HG02973 (cell line): ENCODE measurements at regions not wholly inside any gene's neighbourhood (a gene's known extent, or its start where the extent isn't known, plus 50 kb on each side); places are given as distances from the start of the nearest gene placed in this dataset.
"Not testable (repeated sequence)": the region's sequence is repeated elsewhere in the genome, so short reads cannot be mapped to it uniquely, and the experiment has no call there.

Experiments used
- ATAC-seq: cut with Tn5 transposase; IDR thresholded peaks from one replicate; pipeline ENCODE4 v1.9.1; 2021; ENCODE audit warnings: moderate library complexity; ENCODE audit not compliant: unreplicated experiment

DNA sequence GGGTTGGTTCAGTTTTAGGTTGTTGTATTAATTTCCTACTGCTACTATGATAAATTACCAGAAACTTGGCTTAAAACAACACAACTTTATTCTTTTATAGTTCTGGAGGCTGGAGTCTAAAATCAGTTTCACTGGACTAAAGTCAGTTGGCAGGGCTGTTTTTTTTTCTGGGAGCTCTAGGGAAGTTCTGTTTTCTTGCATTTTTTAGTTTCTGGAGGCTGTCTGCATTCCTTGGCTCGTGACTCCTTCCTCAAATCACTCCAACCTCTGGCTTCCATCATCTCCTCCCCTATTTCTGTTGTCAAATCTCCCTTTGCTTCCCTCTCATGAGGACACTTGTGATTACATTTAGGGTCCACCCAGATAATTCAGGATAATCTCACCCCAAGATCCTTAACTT lies 51.3 kb upstream of the SUB1 start:
- no peak for ATAC-seq

DNA sequence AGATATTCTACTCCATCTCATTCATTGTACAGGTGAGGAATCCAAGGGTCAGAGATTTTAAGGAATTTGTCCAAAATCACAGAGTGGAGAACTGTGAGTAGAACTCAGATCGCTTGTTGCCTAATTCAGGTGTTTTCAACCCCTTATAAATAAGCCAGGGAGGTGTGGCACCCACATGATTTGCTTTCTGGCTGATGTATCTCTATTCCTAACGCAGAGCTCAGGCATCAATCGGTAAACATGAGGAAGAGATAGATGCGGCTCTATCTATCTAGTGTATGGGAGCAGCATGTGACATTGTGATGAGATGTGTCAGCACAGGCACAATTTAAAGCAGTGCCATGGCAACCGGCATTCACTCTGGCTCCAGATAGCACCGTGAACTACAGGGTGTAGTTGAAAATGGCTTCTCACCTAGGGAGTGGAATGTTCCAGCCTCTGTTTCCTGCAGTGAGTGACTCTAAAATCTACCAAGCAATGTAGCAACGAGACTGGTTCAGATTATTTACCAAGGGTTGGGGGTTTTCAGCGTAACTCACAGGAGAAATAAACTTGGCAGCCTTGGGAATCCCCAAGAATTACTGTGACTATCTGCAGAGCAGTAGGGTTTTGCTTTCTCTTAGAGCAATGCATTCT lies 53.4 kb upstream of the SUB1 start:
- peak; percentile 62 for ATAC-seq

DNA sequence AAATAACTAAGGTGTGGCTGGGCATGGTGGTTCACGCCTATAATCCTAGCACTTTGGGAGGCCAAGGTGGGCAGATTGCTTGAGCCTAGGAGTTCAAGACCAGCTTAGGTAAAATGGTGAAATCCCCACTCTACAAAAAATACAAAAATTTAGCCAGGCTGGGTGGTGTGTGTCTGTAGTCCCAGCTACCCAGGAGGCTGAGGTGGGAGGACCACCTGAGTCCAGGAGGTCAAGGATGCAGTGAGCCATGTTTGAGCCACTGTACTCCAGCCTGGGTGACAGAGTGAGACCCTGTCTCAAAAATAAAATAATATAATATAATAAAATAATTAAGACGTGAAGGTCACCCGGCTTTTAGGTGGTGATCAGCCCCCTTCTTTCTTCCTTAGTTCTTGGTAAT lies 58.0 kb upstream of the SUB1 start:
- ATAC-seq = not testable (repeated sequence)

DNA sequence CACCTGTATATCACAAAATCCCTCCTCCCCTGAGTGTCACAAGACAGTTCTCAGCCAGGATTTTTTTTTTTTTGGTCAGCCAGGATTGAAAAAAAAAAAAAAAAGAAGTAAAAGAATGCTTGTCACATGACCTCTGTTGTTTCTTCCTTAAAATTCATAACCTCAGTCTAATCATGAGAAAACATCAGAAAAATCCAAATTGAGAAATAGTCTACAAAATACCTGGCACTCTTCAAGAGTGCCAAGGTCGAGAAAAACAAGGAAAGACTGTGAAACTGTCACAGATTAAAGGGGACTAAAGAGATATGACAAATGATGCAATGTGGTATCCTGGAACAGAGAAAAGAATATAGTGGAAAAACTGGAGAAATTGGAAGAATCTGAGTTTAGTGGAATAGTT lies 58.5 kb upstream of the SUB1 start:
- no peak for ATAC-seq

DNA sequence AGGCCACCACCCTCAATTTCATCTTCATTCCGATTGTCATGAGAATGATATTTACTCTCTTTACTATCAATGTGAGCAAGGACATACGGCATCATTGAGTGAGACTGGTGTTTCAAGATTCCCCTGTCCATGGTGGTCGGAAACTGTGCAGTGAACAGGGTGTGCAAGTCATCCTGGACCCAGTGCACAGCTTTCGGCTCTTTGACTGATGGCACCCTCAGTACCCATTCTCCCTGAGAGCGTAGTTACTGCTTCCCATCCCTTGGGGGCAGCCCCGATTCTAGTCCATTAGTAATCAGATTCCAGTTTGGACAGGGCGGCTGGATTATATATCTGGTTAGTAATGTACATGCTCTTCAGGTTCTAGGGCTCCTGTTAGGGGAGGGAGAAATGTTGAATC lies 61.7 kb upstream of the SUB1 start:
- ATAC-seq = no peak

DNA sequence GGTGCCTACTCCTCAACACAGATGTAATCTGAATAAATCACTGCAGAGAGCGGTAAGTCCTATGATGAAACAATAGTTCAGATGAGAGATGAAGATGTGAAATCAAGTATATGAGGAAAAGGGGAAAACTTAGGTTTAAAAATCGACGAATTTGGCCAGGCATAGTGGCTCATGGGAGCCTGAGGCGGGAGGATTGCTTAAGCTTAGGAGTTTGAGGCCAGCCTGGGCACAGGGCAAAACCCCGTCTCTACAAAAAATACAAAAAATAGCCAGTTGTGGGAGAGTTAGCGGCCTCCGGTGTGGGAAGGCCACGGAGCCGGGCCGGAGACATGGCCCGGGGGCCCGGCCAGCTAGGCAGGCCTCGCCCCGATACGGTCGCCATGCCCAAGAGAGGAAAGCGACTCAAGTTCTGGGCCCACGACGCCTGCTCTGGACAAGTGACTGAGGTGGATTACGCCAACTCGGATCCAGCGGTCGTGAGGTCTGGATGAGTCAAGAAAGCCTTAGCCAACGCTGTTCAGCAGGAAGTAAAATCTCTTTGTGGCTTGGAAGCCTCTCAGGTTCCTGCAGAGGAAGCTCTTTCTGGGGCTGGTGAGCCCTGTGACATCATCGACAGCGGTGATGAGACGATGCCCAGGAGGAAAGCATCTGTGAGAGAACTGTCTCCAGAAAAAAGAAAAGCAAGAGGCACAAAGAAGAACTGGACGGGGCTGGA lies 62.8 kb upstream of the SUB1 start:
- ATAC-seq = no peak

DNA sequence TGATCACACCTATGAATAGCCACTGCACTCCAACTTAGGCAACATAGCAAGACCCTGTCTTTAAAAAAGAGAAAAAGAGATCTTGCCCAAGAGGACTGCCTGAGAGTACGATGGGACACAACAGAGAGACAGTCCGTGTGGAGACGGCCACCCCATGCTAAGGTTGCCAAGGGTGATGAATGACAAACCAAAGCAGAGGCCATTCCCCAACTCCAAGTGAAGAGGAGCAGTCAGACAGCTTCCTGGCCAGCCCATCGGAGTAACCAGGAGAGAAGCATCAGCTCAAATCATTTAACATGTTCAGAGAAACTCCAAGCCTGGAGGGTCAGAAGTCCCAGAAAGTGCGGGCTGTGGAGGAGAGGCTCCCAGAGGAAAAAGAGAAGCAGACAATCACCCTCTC lies 63.9 kb upstream of the SUB1 start:
- no peak for ATAC-seq

DNA sequence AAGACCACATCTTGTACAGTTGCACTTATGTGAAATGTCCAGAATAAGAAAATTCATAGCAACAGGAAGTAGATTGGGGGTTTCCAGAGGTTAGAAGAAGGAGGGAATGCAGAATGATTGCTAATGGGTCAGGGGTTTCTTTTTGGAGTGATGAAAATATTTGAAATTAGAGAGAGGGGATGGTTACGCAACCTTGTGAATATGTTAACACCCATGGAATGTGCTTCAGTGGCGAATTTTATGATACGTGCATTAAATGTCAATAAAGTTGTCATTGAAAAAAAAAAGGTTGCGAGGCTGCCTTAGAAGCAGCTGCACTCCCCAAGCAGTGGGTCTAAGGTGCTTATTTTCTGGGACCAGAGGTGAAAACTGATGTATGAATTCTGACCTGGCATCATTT lies 64.4 kb upstream of the SUB1 start:
- no peak for ATAC-seq

DNA sequence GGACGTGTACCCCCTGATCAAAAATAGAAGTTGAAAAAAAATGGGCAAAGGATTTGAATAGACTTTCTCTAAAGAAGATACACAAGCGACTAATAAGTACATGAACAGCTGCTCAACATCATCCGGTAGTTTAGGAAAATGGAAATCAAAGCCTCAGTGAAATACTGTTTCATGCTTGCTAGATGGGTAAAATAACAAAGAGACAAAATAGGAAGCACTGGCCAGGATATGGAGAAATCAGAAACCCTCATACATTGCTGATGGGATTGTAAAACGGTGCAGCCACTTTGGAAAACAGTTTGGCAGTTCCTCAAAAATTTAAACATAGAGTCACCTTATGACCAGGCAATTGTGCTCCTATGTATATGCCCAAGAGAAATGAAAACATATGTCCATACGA lies 65.0 kb upstream of the SUB1 start:
- ATAC-seq = no peak

DNA sequence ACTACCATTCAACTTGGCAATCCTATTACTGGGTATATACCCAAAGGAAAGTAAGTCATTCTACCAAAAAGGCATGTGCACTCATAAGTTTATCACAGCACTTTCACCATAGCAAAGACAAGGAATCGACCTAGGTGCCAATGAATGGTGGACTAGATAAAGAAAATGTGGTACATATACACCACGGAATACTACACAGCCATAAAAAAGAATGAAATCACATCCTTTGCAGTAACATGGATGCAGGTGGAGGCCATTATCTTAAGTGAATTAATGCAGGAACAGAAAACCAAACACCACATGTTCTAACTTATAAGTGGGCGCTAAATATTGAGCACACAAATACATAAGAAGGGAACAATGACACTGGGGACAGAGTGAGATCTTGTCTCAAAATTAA lies 65.8 kb upstream of the SUB1 start:
- ATAC-seq = no peak

DNA sequence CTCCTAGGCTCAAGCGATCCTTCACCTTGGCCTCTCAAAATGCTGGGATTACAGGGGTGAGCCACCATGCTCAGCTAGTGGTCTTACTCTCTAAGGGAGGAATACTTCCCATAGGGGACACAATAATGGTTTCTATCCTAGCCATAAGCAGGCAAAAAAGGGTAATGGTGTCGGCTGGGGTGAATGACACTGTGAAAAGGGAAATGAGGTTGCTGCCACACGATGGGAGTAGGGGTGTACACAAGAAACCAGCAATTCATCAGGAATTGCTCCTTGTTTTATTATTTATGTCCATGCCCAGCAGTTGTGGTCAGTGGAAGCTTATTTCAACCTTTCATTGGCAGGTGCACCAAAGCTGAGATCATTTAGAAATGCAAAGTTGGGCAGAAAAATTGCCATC lies 70.3 kb upstream of the ZFR start:
- ATAC-seq = no peak

DNA sequence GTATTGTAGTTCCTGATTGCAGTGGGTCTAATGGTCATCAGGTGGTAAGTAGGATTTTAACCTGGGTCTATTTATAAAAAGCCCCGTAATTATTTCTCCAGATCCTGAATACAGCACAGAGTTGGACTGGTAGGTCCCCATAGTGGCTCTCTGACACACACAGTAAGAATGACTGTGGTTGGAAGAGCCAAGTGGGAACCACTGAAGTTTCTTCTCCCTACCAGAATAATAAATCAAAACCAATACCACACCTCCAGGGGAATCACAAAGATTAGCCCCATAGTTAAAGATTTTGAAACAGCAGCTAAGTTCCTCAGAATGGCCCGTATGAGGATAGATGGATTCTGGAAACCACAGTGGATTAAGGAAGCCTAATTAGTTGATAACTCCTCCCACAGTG lies 68.4 kb upstream of the ZFR start:
- ATAC-seq = no peak

DNA sequence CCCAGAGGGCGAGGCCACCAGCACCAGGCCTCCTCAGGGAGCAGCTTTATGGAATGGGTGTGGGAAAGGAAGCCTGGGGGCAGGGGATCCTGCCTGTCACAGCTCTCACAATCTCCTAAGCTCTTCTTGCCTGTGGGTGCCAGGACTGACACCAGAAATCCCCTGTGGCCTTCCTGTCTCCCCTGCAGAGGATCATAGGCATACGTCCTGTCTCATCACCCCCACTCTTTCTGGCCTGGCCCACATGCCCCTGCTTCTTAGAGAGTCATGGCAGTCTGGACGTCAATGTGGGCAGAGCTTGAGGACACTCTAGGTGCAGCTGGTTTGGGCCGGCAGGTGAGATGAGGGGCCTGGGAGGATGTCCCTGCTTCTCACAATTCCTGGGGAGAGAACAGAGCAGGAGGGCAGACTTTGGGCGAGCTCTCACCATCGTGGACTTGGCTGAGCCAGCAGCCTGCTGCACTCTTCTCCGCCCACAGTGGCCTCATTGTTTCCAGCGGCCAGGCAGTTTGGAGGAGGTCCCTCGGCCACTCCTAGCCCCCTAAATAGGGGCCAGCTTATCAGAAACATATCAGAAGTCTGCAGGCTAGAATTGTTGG lies 67.3 kb upstream of the ZFR start:
- ATAC-seq = no peak

DNA sequence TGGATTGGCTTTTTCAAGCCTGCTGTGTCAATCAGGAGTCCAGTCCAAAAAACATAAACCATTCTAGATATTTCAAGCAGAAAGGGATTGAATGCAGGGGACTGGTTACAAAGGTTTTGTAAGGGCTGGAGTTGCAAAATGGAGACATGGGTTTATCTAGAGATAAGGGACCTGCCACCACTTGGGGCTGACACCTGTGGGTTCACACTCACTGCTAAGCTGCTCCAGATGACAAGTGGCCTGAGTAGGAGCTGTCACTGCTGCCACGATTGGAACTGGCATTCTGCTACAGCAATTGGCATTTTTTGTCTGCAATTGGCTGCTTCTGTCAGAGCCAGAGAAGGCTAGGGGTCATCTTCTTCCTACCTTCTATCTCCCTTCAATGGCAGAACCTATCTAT lies 66.3 kb upstream of the ZFR start:
- ATAC-seq = no peak

DNA sequence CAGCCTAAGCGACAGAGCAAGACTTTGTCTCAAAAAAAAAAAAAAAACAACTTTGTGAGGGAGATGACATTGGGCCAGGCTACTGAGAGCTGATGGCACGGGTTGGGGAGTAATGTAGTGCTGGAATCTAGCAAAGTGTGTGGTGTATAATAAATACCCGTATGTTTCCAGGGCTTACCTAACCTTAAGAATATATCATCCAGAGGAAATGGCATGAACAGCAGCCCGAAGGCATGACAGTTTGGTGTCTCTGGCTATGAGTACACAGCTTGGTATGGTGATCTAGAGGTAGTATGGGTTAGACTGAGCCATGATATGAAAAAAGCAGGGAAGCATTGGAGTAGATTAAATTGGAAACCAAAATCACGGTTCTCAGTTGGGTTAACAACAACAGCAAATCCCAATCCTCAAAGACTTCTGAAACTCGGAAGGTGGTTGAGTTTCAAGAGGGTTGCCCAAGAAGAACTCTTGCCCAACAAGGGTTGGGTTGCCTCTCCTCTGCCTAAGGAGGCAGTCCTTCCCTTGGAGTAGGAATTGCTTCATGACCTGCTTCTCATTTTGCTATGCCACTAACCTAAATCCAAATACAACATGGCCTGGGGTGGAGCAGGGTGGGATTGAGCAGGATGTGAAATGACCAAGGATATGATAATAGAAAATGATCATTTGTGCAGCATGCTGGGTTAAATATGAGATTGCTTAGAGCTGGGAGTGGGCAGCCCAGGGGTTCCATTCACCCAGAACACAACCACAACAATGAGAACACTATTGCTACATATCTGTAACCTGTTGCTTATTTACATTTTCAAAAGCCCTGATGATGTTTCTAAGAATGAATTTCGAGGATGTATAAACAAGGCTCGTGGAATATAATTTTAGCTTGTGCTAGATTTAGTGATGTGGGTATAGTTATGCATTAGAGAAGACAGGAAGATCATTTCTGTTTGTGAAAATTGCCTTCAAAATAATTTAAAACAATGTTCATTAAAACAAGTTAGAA lies 64.6 kb upstream of the ZFR start:
- ATAC-seq = no peak

DNA sequence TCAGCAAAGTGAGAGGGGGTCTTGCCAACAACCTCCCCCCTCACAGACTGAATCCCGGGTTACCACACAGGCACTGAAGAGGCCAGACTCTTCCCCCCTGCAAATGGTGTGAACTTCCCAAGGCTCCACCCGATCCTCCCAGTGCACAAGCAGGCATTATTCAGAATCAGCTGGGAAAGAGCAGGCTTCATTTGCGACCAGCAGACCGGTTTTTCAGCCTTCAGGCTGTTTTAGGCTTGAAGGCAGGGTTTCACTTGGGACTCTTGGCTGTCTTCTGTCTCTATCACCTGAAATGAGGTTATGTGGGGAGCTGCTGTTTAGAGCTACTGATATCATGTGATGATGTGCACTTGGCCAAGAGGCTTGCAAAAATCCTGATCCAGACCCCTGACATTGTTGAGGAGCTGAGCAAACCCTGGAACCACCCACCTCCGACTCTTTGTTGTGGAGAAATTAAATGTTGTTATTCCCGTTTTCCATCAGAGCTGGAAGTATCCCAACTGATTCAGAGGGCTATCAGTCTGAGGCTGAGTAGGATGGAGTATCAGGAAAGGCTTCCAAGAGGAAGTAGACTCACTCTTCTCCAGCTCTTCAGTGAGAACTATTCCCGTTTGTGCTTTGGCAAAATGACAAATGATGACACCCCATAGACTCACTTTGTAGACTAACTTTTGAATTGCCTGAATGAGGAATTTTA lies 63.3 kb upstream of the ZFR start:
- no peak for ATAC-seq

DNA sequence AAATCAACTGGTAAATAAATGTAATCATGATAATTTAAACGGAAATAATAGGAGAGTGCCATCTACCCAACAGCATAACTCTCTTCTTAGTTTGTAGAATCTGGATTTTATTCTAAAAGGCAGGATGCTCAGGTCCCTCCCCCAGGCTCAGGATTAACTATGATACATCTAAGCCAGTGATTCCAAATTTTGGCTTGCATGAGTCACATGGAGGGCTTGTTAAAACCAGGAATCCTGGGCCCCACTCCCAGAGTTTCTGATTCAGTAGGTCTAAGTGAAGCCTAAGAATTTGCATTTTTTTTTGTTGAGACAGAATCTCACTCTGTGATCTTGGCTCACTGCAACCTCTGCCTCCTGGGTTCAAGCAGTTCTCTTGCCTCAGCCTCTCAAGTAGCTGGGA lies 62.3 kb upstream of the ZFR start:
- ATAC-seq = no peak

DNA sequence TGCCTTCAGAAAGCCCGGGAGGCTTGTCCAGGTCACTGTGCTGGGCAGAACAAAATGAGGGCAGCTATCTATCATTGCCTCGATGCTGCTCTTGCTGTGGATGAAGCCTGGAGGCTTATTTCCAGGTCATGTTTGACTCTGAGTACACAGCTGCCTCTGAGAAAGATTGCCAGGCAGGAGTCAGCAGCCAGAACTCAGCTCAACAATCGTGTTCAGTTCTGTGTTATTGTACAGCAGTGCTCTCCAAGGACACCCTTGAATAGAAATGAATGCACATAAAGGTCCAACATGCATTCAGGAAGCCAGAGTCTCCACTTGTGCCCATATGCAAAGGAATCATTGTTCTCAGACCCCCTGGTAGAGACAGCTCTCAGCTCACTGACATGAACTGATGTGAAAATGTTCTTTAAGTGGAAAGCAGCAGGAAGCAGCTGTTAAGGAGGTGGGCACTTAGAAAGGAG lies 61.7 kb upstream of the ZFR start:
- ATAC-seq = no peak

DNA sequence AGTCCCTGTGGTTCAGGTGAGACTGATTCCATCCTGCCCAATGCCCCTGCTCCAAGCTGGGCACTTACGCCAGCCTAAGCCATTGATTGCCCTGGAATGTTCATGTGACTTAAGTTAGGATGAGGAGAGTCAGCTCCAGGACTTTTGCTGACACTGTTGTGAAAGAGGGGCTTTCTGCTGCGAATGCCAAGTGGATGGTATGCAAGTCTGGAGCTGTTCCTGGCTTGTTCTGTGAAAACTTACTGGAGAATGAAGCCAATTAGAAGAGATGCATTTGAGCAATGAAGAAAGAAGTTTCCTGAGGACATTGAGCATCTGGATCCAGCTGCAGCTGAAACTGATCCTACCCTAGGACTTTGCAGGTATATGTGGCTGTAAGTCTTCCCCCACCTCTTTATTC lies 61.2 kb upstream of the ZFR start:
- no peak for ATAC-seq

DNA sequence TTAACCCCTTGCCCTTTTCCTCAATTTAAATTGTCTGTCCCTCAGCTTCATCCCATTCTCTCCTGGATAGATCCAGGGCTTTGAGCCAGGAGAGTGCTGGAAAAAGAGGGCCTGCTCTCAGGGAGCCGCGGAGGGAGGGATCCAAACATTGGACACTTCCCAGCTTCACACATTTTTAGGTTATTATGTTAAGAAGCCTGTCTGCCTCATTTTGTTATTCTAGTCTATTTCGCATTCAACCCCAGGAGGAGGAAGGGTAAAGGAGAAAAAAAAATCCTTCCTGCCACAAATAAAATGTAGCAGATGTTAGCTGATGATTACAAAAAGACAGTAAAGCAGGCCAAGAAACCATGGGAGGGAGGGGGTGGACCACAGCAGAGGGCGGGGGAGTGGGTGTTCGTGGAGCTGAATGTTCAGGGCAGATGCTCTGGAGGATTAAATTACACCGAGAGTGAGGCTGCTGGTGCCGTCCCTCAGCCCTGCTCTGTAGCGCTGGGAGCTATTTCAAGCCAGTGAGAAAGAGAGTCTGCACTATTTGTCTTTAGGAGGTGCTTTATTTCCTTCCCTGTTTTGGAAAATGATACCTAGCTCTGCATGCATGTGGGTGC lies 60.6 kb upstream of the ZFR start:
- ATAC-seq = no peak
